Suprapubic skin (tissue), 4 donors: ENCODE measurements at regions not wholly inside any gene's neighbourhood (a gene's known extent, or its start where the extent isn't known, plus 50 kb on each side); places are given as distances from the start of the nearest gene placed in this dataset.
"Not testable (repeated sequence)": the region's sequence is repeated elsewhere in the genome, so short reads cannot be mapped to it uniquely, and the experiment has no call there.

Experiments used
- DNase-seq, 2 donors: peaks; one replicate each; pipeline ENCODE4 v3.0.0-alpha.2; 2019; ENCODE audit warnings: low spot score in 2 of 2
- H3K27ac ChIP-seq: fragments of 200-600 bp; sonication (generic); one replicate; pipeline ENCODE4 v1.5.1; 2019
- H3K27me3 ChIP-seq: fragments of 200-600 bp; sonication (generic); one replicate; pipeline ENCODE4 v1.5.1; 2019
- H3K36me3 ChIP-seq: fragments of 200-600 bp; sonication (generic); one replicate; pipeline ENCODE4 v1.5.1; 2019
- H3K4me1 ChIP-seq: fragments of 200-600 bp; sonication (generic); one replicate; pipeline ENCODE4 v1.5.1; 2019
- H3K4me3 ChIP-seq: fragments of 200-600 bp; sonication (generic); one replicate; pipeline ENCODE4 v1.5.1; 2019; ENCODE audit warnings: mild to moderate bottlenecking
- H3K9me3 ChIP-seq: fragments of 200-600 bp; sonication (generic); one replicate; pipeline ENCODE4 v1.5.1; 2019
- EP300 ChIP-seq: sonication (generic); formaldehyde crosslinking; IDR thresholded peaks from one replicate; pipeline ENCODE4 v1.6.1; 2017; ENCODE audit warnings: antibody characterized with exemption
- POLR2A ChIP-seq, 2 donors: fragments of 450-650 bp; IDR thresholded peaks; one replicate each; pipeline ENCODE4 v1.6.1; 2017; ENCODE audit warnings: antibody characterized with exemption in 2 of 2, mild to moderate bottlenecking in 2 of 2, moderate library complexity in 2 of 2
- POLR2AphosphoS5 ChIP-seq, 3 donors: sonication (generic); formaldehyde crosslinking; IDR thresholded peaks; one replicate each; pipeline ENCODE4 v1.6.1; 2017; ENCODE audit warnings: antibody characterized with exemption in 3 of 3
- WGBS: methylation state at CpG from one replicate; pipeline ENCODE4 v1.1.5; 2018; 5-methylcytosine and 5-hydroxymethylcytosine counted together
- TF ChIP-seq, protein P1 (sequence below), 2 donors: fragments of 200-600 bp in 1 of 2; fragments of 450-650 bp in 1 of 2; sonication (generic) in 1 of 2; IDR thresholded peaks; one replicate each; pipeline ENCODE4 v1.5.1; 2016 to 2019; ENCODE audit warnings: antibody characterized with exemption in 2 of 2, mild to moderate bottlenecking in 1 of 2, moderate library complexity in 1 of 2

DNA sequence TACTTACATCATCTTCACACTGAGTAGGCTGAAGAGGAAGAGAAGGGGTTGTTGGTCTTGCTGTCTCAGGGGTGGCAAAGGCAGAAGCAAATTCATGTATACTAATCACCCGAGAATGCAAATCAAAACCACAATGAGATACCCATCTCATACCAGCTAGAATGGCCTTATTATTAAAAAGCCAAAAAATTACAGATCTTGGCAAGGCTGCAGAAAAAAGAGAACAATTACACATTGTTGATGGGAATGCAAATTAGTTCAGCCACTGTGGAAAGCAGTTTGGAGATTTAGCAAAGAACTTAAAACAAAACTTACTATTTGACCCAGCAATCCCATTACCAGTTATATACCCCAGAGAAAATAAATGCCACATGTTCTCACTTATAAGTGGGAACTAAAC, 154.9 kb downstream of the SEC23A start:
- Histone ChIP-seq H3K36me3 (no peaks in the 10 kb centered on the region), H3K4me3 (no peak overlapping the region), H3K9me3 (no peaks in the 10 kb centered on the region), H3K27me3 (no peaks in the 10 kb centered on the region), H3K4me1 (no peaks in the 10 kb centered on the region), H3K27ac (no peak overlapping the region)
- no peak for DNase-seq
- 47% methylated on average over 1 of the region's 1 CpG for WGBS
- TF ChIP-seq, protein P1, sequence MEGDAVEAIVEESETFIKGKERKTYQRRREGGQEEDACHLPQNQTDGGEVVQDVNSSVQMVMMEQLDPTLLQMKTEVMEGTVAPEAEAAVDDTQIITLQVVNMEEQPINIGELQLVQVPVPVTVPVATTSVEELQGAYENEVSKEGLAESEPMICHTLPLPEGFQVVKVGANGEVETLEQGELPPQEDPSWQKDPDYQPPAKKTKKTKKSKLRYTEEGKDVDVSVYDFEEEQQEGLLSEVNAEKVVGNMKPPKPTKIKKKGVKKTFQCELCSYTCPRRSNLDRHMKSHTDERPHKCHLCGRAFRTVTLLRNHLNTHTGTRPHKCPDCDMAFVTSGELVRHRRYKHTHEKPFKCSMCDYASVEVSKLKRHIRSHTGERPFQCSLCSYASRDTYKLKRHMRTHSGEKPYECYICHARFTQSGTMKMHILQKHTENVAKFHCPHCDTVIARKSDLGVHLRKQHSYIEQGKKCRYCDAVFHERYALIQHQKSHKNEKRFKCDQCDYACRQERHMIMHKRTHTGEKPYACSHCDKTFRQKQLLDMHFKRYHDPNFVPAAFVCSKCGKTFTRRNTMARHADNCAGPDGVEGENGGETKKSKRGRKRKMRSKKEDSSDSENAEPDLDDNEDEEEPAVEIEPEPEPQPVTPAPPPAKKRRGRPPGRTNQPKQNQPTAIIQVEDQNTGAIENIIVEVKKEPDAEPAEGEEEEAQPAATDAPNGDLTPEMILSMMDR (IDR thresholded peaks at IDR 0.05): no peak
- no peak for TF ChIP-seq POLR2A (IDR thresholded peaks at IDR 0.05)
- TF ChIP-seq EP300: no peak
- TF ChIP-seq POLR2AphosphoS5 (IDR thresholded peaks at IDR 0.05): no peak

- Histone ChIP-seq H3K9me3 (no peaks in the 10 kb centered on the region), H3K27ac (no peak overlapping the region), H3K4me1 (no peaks in the 10 kb centered on the region), H3K36me3 (no peaks in the 10 kb centered on the region), H3K4me3 (no peak overlapping the region), H3K27me3 (no peaks in the 10 kb centered on the region)
- TF ChIP-seq, protein P1 (IDR thresholded peaks at IDR 0.05): no peak
- TF ChIP-seq POLR2A (IDR thresholded peaks at IDR 0.05) (no peak), POLR2AphosphoS5 (IDR thresholded peaks at IDR 0.05) (no peak), EP300 (no peak)
- WGBS: 82% methylated on average over 1 of the region's 1 CpG
- no peak for DNase-seq
Observed at GRCh38 chr14:38947343-38947742, 155.7 kb downstream of the SEC23A start.

DNA sequence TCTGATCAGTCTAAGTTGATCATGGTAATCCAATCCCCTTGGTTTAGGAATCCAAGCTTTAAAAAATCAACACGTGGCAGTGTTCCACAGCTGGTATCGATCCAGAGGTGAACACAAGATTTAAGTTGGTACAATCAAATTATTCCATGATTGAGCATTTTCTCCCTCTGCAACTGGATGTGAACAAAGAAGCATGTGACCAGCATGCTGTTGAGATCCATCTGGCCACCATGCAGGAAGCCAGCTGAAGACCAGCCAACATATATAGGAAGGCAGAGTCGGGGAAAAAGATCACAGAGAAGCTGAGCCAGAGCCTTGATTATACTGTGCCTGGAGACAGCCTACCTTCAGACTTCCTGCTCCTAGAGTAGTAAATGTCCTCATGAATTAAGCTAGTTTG, 158.3 kb downstream of the SEC23A start:
- no peaks in the 10 kb centered on the region for H3K4me1 ChIP-seq
- H3K27ac ChIP-seq: no peak overlapping the region
- no peak overlapping the region for H3K4me3 ChIP-seq
- DNase-seq: no peak
- no peaks in the 10 kb centered on the region for H3K27me3 ChIP-seq
- TF ChIP-seq POLR2AphosphoS5 (IDR thresholded peaks at IDR 0.05): no peak
- WGBS: 61% methylated on average over 3 of the region's 3 CpGs
- no peaks in the 10 kb centered on the region for H3K36me3 ChIP-seq
- no peaks in the 10 kb centered on the region for H3K9me3 ChIP-seq

DNA sequence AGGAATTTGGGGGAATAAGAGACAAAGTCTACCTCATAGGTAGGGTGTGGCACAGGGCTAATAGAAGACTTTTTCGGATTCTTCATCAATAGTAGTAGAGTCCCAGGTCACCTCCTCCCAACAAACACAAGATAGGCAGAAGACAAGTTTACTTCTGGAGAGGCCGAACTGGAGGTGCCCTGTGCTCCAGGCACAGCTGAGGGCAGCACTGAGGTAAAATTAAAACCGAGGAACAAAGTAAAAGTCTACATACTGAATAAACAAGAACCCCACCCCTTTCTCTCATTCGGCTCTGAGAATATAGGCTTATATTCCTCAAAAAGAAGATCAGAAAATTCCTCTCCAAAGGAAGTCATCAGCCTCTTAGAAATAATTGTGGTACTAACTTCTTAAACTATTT, 161.5 kb downstream of the SEC23A start:
- no peak overlapping the region for H3K4me3 ChIP-seq
- no peaks in the 10 kb centered on the region for H3K9me3 ChIP-seq
- DNase-seq: no peak
- H3K4me1 ChIP-seq: no peaks in the 10 kb centered on the region
- H3K27ac ChIP-seq: no peak overlapping the region
- 70% methylated on average over 4 of the region's 4 CpGs for WGBS
- H3K27me3 ChIP-seq: no peaks in the 10 kb centered on the region
- TF ChIP-seq, protein P1 (IDR thresholded peaks at IDR 0.05): no peak
- TF ChIP-seq POLR2AphosphoS5 (IDR thresholded peaks at IDR 0.05) (no peak), EP300 (no peak), POLR2A (IDR thresholded peaks at IDR 0.05) (no peak)
- no peaks in the 10 kb centered on the region for H3K36me3 ChIP-seq

- DNase-seq: not testable (repeated sequence)
Observed at GRCh38 chr14:38932653-38933000, 170.4 kb downstream of the SEC23A start.

GRCh38 chr14:38931969-38932652, 170.9 kb downstream of the SEC23A start:
- WGBS: 82% methylated on average over 10 of the region's 11 CpGs
- Histone ChIP-seq H3K9me3 (no peaks in the 10 kb centered on the region), H3K27me3 (no peaks in the 10 kb centered on the region), H3K4me3 (no peak overlapping the region), H3K4me1 (no peaks in the 10 kb centered on the region), H3K27ac (no peak overlapping the region), H3K36me3 (no peaks in the 10 kb centered on the region)
- TF ChIP-seq POLR2AphosphoS5 (IDR thresholded peaks at IDR 0.05) (no peak), POLR2A (IDR thresholded peaks at IDR 0.05) (no peak), EP300 (no peak)
- TF ChIP-seq, protein P1 (IDR thresholded peaks at IDR 0.05): no peak
- no peak for DNase-seq

More at GRCh38 chr14:38932653-38933000, 170.4 kb downstream of the SEC23A start:
- 76% methylated on average over 2 of the region's 3 CpGs for WGBS
- not testable (repeated sequence) for H3K4me3 ChIP-seq, H3K27ac ChIP-seq, H3K9me3 ChIP-seq, H3K27me3 ChIP-seq, H3K36me3 ChIP-seq, H3K4me1 ChIP-seq
